HCT116 (cell line): ENCODE measurements at regions not wholly inside any gene's neighbourhood (a gene's known extent, or its start where the extent isn't known, plus 50 kb on each side); places are given as distances from the start of the nearest gene placed in this dataset.

ENCODE experiments used
- ATAC-seq: fragments of 200-7000 bp; cut with Tn5 transposase; 2 replicates; pipeline ENCODE4 v1.9.1; 2020; ENCODE audit warnings: mild to moderate bottlenecking, moderate library complexity
- BruUV-seq: library from RNA; stranded (reverse); fragments of 400-500 nt; replicated peaks from 2 replicates; lab custom pipeline; 2021; lab: Mats Ljungman, UMichigan
- CTCF ChIA-PET: fragments of 300-600 bp; sonication (Branson Sonifier 250); formaldehyde crosslinking; loops from one replicate; lab custom pipeline; 2021; ENCODE audit warnings: antibody characterized with exemption; lab: Charles Lee
- POLR2A ChIA-PET: fragments of 300-600, 350-600 bp; sonication (Branson Sonifier 250); formaldehyde crosslinking; loops from one replicate; lab custom pipeline; 2021; ENCODE audit warnings: antibody characterized with exemption; lab: Charles Lee
- RAD21 ChIA-PET, 2 experiments: fragments of 300-600 bp; sonication (Branson Sonifier 250); formaldehyde crosslinking; loops; one replicate each; lab custom pipeline; 2023; ENCODE audit warnings: low total read pairs in 2 of 2; ENCODE audit not compliant: uncharacterized antibody in 2 of 2, unreplicated experiment in 2 of 2, low non-redundant PET in 1 of 2; lab: Charles Lee
- DNase-seq: peaks from one replicate; pipeline ENCODE4 v3.0.0-alpha.2; 2010; ENCODE audit warnings: low read depth, low spot score
- H2AFZ ChIP-seq: fragments of 200-600 bp; shearing (Covaris generic), sonication (generic); 2 replicates; pipeline ENCODE4 v1.6.1; 2017; ENCODE audit warnings: low read depth, mixed run types, mixed read lengths, antibody characterized with exemption, low read length; ENCODE audit not compliant: poor library complexity, severe bottlenecking
- H3K27ac ChIP-seq: 2 replicates; pipeline ENCODE4 v1.5.1; 2012; ENCODE audit warnings: low read depth, low read length
- H3K27me3 ChIP-seq: fragments of 200-600 bp; sonication (generic); 2 replicates; pipeline ENCODE4 v1.6.1; 2016; ENCODE audit warnings: mixed run types, low read length, mixed read lengths; ENCODE audit not compliant: insufficient read depth
- H3K36me3 ChIP-seq, 2 experiments: fragments of 200-500 bp in 1 of 2; fragments of 200-600 bp in 1 of 2; sonication (Bioruptor generic) in 1 of 2; sonication (generic) in 1 of 2; 2 replicates each; pipeline versions ENCODE4 v1.5.1 to v1.6.1; 2014 to 2016; ENCODE audit warnings: low read length in 2 of 2, inconsistent platforms in 1 of 2, mixed read lengths in 1 of 2, mixed run types in 1 of 2; ENCODE audit not compliant: insufficient read depth in 2 of 2, control insufficient read depth in 1 of 2
- H3K4me1 ChIP-seq, 2 experiments: fragments of 200-600 bp in 1 of 2; sonication (generic) in 1 of 2; 2 replicates each; pipeline versions ENCODE4 v1.5.1 to v1.6.1; 2012 to 2017; ENCODE audit warnings: low read length in 2 of 2, inconsistent platforms in 1 of 2, mild to moderate bottlenecking in 1 of 2, mixed read lengths in 1 of 2, mixed run types in 1 of 2, moderate library complexity in 1 of 2; ENCODE audit not compliant: insufficient read depth in 2 of 2, control insufficient read depth in 1 of 2
- H3K4me2 ChIP-seq: fragments of 200-600 bp; sonication (generic); 2 replicates; pipeline ENCODE4 v1.6.1; 2017; ENCODE audit warnings: mixed run types, low read length, mixed read lengths
- H3K4me3 ChIP-seq, 2 experiments: fragments of 200-600 bp in 1 of 2; sonication (generic) in 1 of 2; replicated peaks in 1 of 2; 2 replicates each; pipeline ENCODE4 v1.5.1; 2011 to 2016; ENCODE audit warnings: low read length in 2 of 2, control low read depth in 1 of 2, low read depth in 1 of 2, mild to moderate bottlenecking in 1 of 2, mixed read lengths in 1 of 2, mixed run types in 1 of 2
- H3K79me2 ChIP-seq: fragments of 200-600 bp; sonication (generic); 2 replicates; pipeline ENCODE4 v1.6.1; 2017; ENCODE audit warnings: mild to moderate bottlenecking, mixed run types, low read length, moderate library complexity, mixed read lengths; ENCODE audit not compliant: insufficient read depth
- H3K9ac ChIP-seq: fragments of 200-600 bp; sonication (generic); 2 replicates; pipeline ENCODE4 v1.6.1; 2016; ENCODE audit warnings: low read length, mixed read lengths
- H3K9me2 ChIP-seq: fragments of 200-600 bp; sonication (generic), shearing (Covaris generic); 2 replicates; pipeline ENCODE4 v1.6.1; 2017; ENCODE audit warnings: mixed run types, mild to moderate bottlenecking, moderate library complexity; ENCODE audit not compliant: insufficient read depth
- H3K9me3 ChIP-seq, 2 experiments: fragments of 200-500 bp in 1 of 2; fragments of 200-600 bp in 1 of 2; sonication (Bioruptor generic) in 1 of 2; sonication (generic) in 1 of 2; 2 replicates each; pipeline ENCODE4 v1.6.1; 2014 to 2017; ENCODE audit warnings: low read length in 2 of 2, mixed read lengths in 2 of 2, inconsistent platforms in 1 of 2, low read depth in 1 of 2, mild to moderate bottlenecking in 1 of 2, mixed run types in 1 of 2, moderate library complexity in 1 of 2; ENCODE audit not compliant: control insufficient read depth in 1 of 2, insufficient read depth in 1 of 2
- H4K20me1 ChIP-seq: fragments of 200-600 bp; sonication (generic), shearing (Covaris generic); 2 replicates; pipeline ENCODE4 v1.6.1; 2017; ENCODE audit warnings: mixed run types, mild to moderate bottlenecking, moderate library complexity; ENCODE audit not compliant: insufficient read depth
- ATF3 ChIP-seq: IDR thresholded peaks from 2 replicates; pipeline ENCODE4 v1.6.1; 2012
- CBX3 ChIP-seq: IDR thresholded peaks from 2 replicates; pipeline ENCODE4 v1.6.1; 2012; ENCODE audit warnings: low read depth
- CEBPB ChIP-seq: IDR thresholded peaks from 2 replicates; pipeline ENCODE4 v1.6.1; 2012; ENCODE audit warnings: low read depth
- CTCF ChIP-seq, 3 experiments: fragments of 200-600 bp in 1 of 3; sonication (generic) in 1 of 3; IDR thresholded peaks in 2 of 3; conservative IDR thresholded peaks in 1 of 3; 2 replicates each; pipeline ENCODE4 v1.5.1; 2012 to 2017; ENCODE audit warnings: low read depth in 2 of 3, low read length in 2 of 3, antibody characterized with exemption in 1 of 3, borderline replicate concordance in 1 of 3, control low read depth in 1 of 3, mild to moderate bottlenecking in 1 of 3, mixed read lengths in 1 of 3, mixed run types in 1 of 3, moderate library complexity in 1 of 3; ENCODE audit not compliant: insufficient read depth in 1 of 3
- EGR1 ChIP-seq: IDR thresholded peaks from 2 replicates; pipeline ENCODE4 v1.6.1; 2012; ENCODE audit warnings: low read depth
- ELF1 ChIP-seq: IDR thresholded peaks from 2 replicates; pipeline ENCODE4 v1.6.1; 2012; ENCODE audit warnings: low read depth, borderline replicate concordance
- EZH2 ChIP-seq: fragments of 200-600 bp; sonication (generic); IDR thresholded peaks from 2 replicates; pipeline ENCODE4 v1.6.1; 2017; ENCODE audit warnings: antibody characterized with exemption, mixed run types
- FOSL1 ChIP-seq: IDR thresholded peaks from 2 replicates; pipeline ENCODE4 v1.6.1; 2012; ENCODE audit warnings: low read depth
- JUND ChIP-seq: IDR thresholded peaks from 2 replicates; pipeline ENCODE4 v1.6.1; 2012
- POLR2A ChIP-seq: IDR thresholded peaks from 2 replicates; pipeline ENCODE4 v1.7.0; 2011; ENCODE audit warnings: borderline replicate concordance; ENCODE audit not compliant: insufficient read depth, insufficient read length; ENCODE audit errors: extremely low read depth
- POLR2AphosphoS5 ChIP-seq: IDR thresholded peaks from 2 replicates; pipeline ENCODE4 v1.6.1; 2011; ENCODE audit warnings: mild to moderate bottlenecking, low read depth, low read length, moderate library complexity
- RAD21 ChIP-seq: IDR thresholded peaks from 2 replicates; pipeline ENCODE4 v1.6.1; 2012; ENCODE audit warnings: low read depth, mild to moderate bottlenecking
- REST ChIP-seq: IDR thresholded peaks from 2 replicates; pipeline ENCODE4 v1.6.1; 2012; ENCODE audit warnings: low read depth
- SP1 ChIP-seq: IDR thresholded peaks from 2 replicates; pipeline ENCODE4 v1.6.1; 2012; ENCODE audit warnings: low read depth
- SRF ChIP-seq: IDR thresholded peaks from 2 replicates; pipeline ENCODE4 v1.6.1; 2012; ENCODE audit warnings: low read depth
- TCF7L2 ChIP-seq: IDR thresholded peaks from 2 replicates; pipeline ENCODE4 v1.7.0; 2011; ENCODE audit warnings: borderline replicate concordance, inconsistent platforms; ENCODE audit not compliant: insufficient read depth, insufficient read length; ENCODE audit errors: extremely low read depth
- YY1 ChIP-seq: IDR thresholded peaks from 2 replicates; pipeline ENCODE4 v1.6.1; 2011; ENCODE audit warnings: low read length, low read depth, moderate library complexity, mild to moderate bottlenecking; ENCODE audit not compliant: insufficient replicate concordance; ENCODE audit errors: extremely low read depth
- ZBTB33 ChIP-seq: IDR thresholded peaks from 2 replicates; pipeline ENCODE4 v1.6.1; 2011; ENCODE audit warnings: mild to moderate bottlenecking, low read length, moderate library complexity; ENCODE audit not compliant: insufficient replicate concordance; ENCODE audit errors: extremely low read depth
- intact Hi-C: fragments of 100-400 bp; cut with micrococcal nuclease; formaldehyde crosslinking; loops from 2 replicates; pipeline ENCODE4 v1.10.0; 2022

- Histone ChIP-seq H3K36me3 (no peaks in the 10 kb centered on the region), H2AFZ (no peak overlapping the region), H3K4me2 (no peak overlapping the region), H4K20me1 (no peaks in the 10 kb centered on the region), H3K27me3 (peaks cover 17% of the 10 kb centered on the region; the same call in 1 of the 2 replicates), H3K79me2 (no peaks in the 10 kb centered on the region), H3K27ac (no peak overlapping the region), H3K9me3 (no peaks in the 10 kb centered on the region), H3K9me2 (no peaks in the 10 kb centered on the region), H3K9ac (no peak overlapping the region), H3K4me3 (no peak overlapping the region), H3K4me1 (peaks cover 0 to 4% of the 10 kb centered on the region in 2 experiments; a peak in 1 of 4 replicates)
- BruUV-seq: no TSS peak
- RAD21 ChIA-PET: no interaction called here
- intact Hi-C loops: no loop called here
- DNase-seq: no peak
- CTCF ChIA-PET: no interaction called here
- TF ChIP-seq EGR1: no peak
- no peak for TF ChIP-seq RAD21
- TF ChIP-seq POLR2A: no peak
- TF ChIP-seq YY1: no peak
- no peak for TF ChIP-seq FOSL1
- TF ChIP-seq TCF7L2: no peak
- no peak for TF ChIP-seq SP1
- no peak for TF ChIP-seq CEBPB
- TF ChIP-seq REST: no peak
- no peak for TF ChIP-seq ZBTB33
- no peak for TF ChIP-seq POLR2AphosphoS5
- no peak for TF ChIP-seq ELF1
- TF ChIP-seq EZH2: no peak
- no peak for TF ChIP-seq ATF3
- TF ChIP-seq CBX3: no peak
- TF ChIP-seq SRF: no peak
- TF ChIP-seq JUND: no peak
- no peak for TF ChIP-seq CTCF (IDR thresholded peaks at IDR 0.05 in 2 of 3, conservative IDR thresholded peaks at IDR 0.05 in 1 of 3; ENCODE audit: borderline replicate concordance in 1 of 3, insufficient read depth in 1 of 3, low read depth in 2 of 3, low read length in 2 of 3)
- ATAC-seq: no peak
- POLR2A ChIA-PET: no interaction called here
These were observed 145.5 kb upstream of the PELI1 start for GRCh38 chr2:64289737-64290136.
